ENCODE measurements at regions not wholly inside any gene's neighbourhood (a gene's known extent, or its start where the extent isn't known, plus 50 kb on each side); places are given as distances from the start of the nearest gene placed in this dataset.

- DNase-seq, result no peak
These were observed 976.9 kb upstream of the MBL2 start for GRCh38 chr10:53749439-53749838.

DNA sequence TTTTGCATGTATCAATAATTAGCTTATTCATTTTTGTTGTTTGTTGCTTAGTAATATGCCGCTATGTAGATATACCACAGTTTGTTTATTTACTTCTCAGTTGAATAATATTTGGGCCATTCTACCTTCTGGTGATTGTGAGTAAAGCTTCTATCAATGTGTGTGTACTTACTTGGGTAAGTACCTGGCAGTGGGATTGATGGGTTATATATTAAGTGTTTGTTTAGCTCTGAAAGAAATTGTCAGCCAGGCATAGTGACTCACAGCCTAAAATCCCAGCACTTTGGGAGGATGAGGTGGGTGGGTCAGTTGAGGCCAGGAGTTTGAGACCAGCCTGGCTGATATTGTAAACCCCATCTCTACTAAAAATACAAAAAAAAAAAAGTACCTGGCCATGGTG is 975.7 kb upstream of the MBL2 start:
- no peak for DNase-seq

- no peak for DNase-seq
These were observed 972.2 kb upstream of the MBL2 start for GRCh38 chr10:53744746-53745145.

- no peak for DNase-seq
These were observed 971.6 kb upstream of the MBL2 start for GRCh38 chr10:53744176-53744575.

GRCh38 chr10:53737132-53737531 is 964.5 kb upstream of the MBL2 start:
- no peak for DNase-seq

DNA sequence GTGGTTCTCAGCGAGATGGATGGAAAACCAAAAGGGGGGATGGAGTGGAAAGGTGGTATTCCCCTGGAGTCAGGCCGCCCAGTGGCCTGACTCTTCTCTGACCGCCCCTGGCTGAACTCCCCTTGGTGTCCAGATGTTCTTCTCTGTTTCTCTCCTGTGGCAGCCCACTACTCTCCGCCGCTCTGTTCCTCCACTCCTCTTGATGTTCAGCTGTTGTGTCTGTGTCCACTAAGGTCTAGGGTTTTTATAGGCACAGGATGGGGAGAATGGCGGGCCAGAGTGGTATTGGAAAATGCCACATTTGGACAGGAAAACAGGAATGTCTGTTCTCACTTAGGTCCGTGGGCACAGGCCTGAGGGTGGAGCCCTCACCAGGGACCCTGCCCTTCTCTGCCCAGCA is 954.3 kb upstream of the MBL2 start:
- no peak for DNase-seq

GRCh38 chr10:53724581-53724980 is 952.0 kb upstream of the MBL2 start:
- no peak for DNase-seq

DNA sequence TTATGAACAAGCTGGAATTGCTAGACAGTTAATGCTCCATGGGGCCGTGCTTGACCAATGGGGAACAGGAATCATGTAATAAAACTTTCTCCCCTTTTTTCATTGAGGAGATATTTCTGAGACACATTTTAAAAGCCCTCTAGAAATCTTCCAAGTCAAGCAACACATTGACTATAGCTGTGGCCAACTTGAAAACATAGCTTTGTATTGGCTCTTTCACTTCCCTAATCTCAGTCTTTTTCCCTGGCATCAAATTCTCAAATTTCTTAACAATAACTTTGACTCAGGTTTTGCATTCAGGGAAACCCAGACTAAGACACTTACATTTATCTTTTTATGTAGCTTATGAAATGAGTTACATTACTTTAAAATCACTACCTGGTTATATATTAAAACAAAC is 947.1 kb upstream of the MBL2 start:
- no peak for DNase-seq

GRCh38 chr10:53716156-53716555 is 943.6 kb upstream of the MBL2 start:
- DNase-seq, result no peak

DNA sequence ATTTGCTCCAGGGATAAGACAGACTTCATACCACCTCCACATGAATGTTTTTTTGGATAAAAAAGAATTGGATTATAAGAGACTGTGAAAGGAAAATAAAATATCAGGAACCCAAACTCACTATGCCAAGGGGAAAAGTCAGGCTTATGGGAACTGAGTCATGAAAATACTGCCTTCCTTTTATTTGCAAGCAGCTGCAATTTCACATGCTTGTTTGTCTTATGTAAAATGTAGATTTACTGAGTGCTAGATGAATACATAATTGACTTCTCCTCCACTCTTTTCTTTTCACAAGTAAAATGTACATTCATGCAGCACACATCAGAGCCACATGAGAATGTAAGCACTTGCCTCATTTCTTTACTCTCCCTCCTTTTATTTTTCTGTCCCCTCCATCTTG is 940.8 kb upstream of the MBL2 start:
- no peak for DNase-seq

DNA sequence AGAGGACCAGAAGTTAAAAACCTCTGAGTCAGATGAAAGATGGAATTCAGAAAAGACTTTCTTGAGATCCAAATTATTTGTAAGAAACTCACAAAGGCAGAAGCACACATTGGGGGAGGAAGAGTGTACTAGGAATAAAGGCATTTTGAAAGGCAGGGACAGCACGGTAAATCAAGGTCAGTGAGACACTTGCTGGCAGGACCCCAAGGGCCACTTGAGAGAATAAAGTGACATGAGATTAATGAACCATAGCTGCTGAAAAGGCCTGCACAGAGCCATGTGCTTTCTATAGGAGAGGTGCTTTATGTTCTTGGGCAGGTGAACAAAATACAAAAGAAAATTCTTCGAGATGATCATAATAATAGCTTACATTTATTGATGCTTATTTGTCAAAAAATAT is 929.9 kb upstream of the MBL2 start:
- no peak for DNase-seq

DNA sequence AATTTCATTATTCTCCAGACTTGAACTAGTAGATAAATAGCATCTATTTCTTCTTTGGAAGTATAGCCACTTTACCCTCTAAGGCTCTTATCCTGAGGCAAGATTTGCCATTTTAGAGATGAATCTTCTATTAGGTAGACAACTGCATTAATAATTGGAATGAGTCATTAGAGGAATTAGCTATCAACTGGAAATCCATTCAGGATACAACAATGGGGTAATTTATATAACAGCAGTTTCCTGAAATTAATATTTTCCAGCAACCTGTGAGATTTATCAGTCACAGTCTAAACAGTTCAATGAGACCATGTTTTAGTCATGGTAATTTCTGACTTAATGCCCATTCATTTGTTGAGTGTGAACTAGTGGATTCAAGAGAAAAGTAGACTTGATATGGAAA is 928.6 kb upstream of the MBL2 start:
- no peak for DNase-seq

GRCh38 chr10:53700278-53700677 is 927.7 kb upstream of the MBL2 start:
- no peak for DNase-seq

- DNase-seq, result no peak
These were observed 927.1 kb upstream of the MBL2 start for GRCh38 chr10:53699684-53700083.

- DNase-seq, result no peak
These were observed 926.6 kb upstream of the MBL2 start for GRCh38 chr10:53699231-53699630.

DNA sequence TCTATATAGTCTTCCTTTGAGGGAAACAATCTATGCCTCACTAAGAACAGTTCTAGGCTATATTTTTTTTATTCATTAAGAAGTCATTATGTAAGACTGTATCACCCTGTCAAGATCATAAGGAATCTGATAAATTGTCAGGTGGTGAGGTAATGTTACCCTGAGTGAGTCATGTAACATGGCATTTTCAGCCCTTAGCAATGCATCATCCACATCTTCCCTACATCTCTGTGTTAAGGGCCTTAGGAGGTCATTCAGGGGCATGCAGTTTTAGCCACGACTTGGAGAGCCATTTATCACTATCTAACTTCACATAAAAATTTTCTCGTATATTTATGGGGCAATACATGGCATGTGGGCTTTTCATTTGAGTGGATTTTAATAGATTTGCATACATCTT is 924.5 kb upstream of the MBL2 start:
- DNase-seq, result no peak

DNA sequence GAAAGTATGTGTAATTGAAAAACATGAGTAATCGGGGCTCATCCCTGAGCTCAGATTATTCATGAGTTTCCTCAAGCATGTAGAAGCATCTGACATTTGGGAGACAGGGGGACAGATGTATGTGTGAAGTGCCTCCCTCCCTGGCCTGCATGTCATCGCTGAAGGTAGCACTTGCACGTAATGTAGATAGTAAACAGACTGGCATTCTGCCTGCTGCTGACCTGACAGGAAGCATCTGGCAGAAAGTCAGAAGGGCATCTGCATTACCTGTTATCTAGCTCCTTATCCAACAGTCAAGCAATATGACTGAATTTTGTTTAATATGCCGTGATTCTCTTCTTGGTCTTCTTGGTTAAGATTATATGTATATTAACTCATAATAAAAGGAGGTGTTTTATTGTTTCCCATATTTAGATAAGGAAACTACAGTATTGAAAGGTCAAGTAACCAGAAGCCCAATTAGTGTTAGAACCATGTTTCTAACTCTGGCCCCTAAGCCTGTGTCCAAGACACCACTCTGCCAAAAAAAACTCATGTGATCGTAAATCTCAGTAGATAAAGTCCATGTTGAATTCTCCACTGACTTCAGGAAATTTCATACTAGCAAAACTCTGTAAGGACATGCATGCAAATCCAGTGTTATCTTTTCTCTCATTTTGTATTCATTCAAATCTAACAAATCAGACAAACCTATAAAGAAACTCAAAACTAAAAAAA is 918.1 kb upstream of the MBL2 start:
- DNase-seq, result no peak

- DNase-seq, result no peak
These were observed 915.2 kb upstream of the MBL2 start for GRCh38 chr10:53687800-53688199.

DNA sequence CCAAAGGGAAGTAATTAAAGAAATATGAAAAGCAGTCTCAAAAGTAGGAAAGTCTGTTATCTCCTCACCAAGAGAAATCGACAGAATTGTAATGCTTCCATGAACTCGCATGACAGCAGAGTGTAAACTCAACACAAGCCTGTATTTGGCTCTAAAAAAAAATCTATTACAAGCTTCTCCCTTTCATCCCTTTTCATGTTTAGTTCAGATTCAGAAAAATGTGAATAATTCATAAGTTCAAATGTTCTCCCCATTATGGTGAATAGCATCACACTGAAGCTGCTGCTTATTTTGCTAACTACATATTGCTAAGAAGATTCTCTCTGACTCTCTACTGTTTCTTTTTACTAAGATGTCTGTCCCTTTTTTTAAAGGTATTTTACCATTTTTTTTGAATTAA is 910.3 kb upstream of the MBL2 start:
- DNase-seq, result no peak

- DNase-seq, result no peak
These were observed 909.9 kb upstream of the MBL2 start for GRCh38 chr10:53682458-53682857.

DNA sequence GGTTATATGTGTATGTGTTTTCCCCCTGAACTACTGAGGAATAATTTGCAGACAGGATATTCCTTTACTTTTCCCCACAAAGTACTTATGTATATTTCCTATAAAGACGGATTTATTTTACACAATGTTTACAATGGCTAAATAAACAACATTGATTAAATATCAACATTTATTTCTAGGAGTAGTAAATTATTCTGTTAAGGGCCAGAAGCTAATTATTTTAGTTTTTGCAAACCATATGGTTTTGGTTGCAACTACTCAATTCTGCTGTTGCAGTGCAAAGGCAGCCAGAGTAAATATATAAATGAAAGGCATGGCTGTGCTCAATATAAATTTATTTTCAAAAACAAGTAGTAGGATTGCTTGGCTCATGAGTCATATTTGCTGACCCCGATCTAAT is 907.1 kb upstream of the MBL2 start:
- DNase-seq, result no peak

DNA sequence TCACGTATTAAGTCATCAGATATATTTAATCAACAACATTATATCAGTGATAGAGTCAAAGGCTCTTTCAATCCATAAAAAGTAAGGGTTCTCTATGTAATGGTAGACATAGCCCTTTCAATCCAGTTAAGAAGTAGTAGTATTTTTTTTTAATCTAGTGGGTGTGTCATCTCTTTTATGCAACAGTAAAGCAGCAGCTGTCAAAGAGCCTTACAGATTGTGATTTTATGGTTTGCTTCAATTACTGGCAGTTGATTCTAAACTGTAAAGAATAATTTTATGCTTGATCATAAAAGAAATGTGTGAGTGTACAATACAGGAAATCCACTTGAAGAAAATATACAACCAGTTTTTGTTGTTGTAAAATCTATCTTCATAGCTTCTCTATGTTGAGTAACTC is 902.6 kb upstream of the MBL2 start:
- DNase-seq, result no peak

DNA sequence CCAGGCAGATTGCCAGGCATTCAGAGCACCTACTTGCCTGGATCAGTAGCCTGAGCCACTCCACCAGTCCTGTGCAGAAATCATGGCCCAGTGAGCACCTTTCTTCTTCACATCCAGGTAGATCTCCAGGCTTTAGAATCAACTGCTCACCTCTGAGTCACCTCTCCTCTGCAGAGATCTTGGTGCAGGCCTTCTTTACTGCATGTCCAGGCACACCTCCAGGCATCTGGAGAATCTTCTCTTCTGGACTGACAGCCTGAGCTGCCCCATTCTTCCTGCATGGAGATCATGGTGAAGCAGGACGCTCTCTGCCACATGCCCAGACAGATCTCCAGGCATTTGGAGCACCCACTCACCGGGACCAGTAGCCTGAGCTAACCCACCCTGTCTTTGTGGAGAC is 894.5 kb upstream of the MBL2 start:
- no peak for DNase-seq

GRCh38 chr10:53664282-53665019 is 891.9 kb upstream of the MBL2 start:
- DNase-seq, result no peak
